Neuron (in vitro differentiated cells): ENCODE measurements at regions not wholly inside any gene's neighbourhood (a gene's known extent, or its start where the extent isn't known, plus 50 kb on each side); places are given as distances from the start of the nearest gene placed in this dataset.
"Not testable (repeated sequence)": the region's sequence is repeated elsewhere in the genome, so short reads cannot be mapped to it uniquely, and the experiment has no call there.

Experiments
- H2AFZ ChIP-seq: one replicate; pipeline ENCODE4 v1.6.1; 2013; ENCODE audit warnings: low read depth, mild to moderate bottlenecking, inconsistent platforms, low read length, moderate library complexity
- H3K27me3 ChIP-seq: one replicate; pipeline ENCODE4 v1.6.1; 2013; ENCODE audit warnings: low read length; ENCODE audit not compliant: insufficient read depth
- H3K36me3 ChIP-seq: one replicate; pipeline ENCODE4 v1.6.1; 2013; ENCODE audit warnings: low read length; ENCODE audit not compliant: insufficient read depth
- H3K4me1 ChIP-seq: one replicate; pipeline ENCODE4 v1.6.1; 2013; ENCODE audit warnings: low read length; ENCODE audit not compliant: insufficient read depth
- H3K4me3 ChIP-seq: 2 replicates; pipeline ENCODE4 v1.5.1; 2013; ENCODE audit warnings: mild to moderate bottlenecking, low read length, moderate library complexity
- H3K9me3 ChIP-seq: one replicate; pipeline ENCODE4 v1.6.1; 2013; ENCODE audit warnings: low read length

GRCh38 chr13:38283346-38283745, 66.3 kb upstream of the UFM1 start:
- no peak overlapping the region for H3K4me3 ChIP-seq
- H3K36me3 ChIP-seq, result no peaks in the 10 kb centered on the region

GRCh38 chr13:38265132-38265497, 84.5 kb upstream of the UFM1 start:
- Histone ChIP-seq H2AFZ (no peak overlapping the region), H3K9me3 (no peaks in the 10 kb centered on the region), H3K4me3 (no peak overlapping the region), H3K4me1 (no peaks in the 10 kb centered on the region), H3K27me3 (no peaks in the 10 kb centered on the region), H3K36me3 (no peaks in the 10 kb centered on the region)

More at GRCh38 chr13:38283346-38283745, 66.3 kb upstream of the UFM1 start:
- Histone ChIP-seq H3K27me3 (no peaks in the 10 kb centered on the region), H3K9me3 (no peaks in the 10 kb centered on the region), H3K4me1 (no peaks in the 10 kb centered on the region), H2AFZ (no peak overlapping the region)

GRCh38 chr13:38264363-38265131, 85.1 kb upstream of the UFM1 start:
- Histone ChIP-seq H3K27me3 (no peaks in the 10 kb centered on the region), H2AFZ (no peak overlapping the region), H3K36me3 (no peaks in the 10 kb centered on the region), H3K4me1 (no peaks in the 10 kb centered on the region), H3K9me3 (no peaks in the 10 kb centered on the region), H3K4me3 (no peak overlapping the region)

GRCh38 chr13:38262211-38262610, 87.4 kb upstream of the UFM1 start:
- H3K36me3 ChIP-seq, result no peaks in the 10 kb centered on the region
- no peaks in the 10 kb centered on the region for H3K27me3 ChIP-seq
- no peak overlapping the region for H2AFZ ChIP-seq
- no peaks in the 10 kb centered on the region for H3K9me3 ChIP-seq
- no peak overlapping the region for H3K4me3 ChIP-seq
- no peaks in the 10 kb centered on the region for H3K4me1 ChIP-seq

- Histone ChIP-seq H3K36me3 (no peaks in the 10 kb centered on the region), H3K27me3 (no peaks in the 10 kb centered on the region), H3K4me1 (no peaks in the 10 kb centered on the region), H3K9me3 (no peaks in the 10 kb centered on the region), H3K4me3 (no peak overlapping the region), H2AFZ (no peak overlapping the region)
Measured at GRCh38 chr13:38255600-38255999, 94.1 kb upstream of the UFM1 start.

- H3K4me3 ChIP-seq, result no peak overlapping the region
- no peaks in the 10 kb centered on the region for H3K27me3 ChIP-seq
- no peak overlapping the region for H2AFZ ChIP-seq
- no peaks in the 10 kb centered on the region for H3K36me3 ChIP-seq
- no peaks in the 10 kb centered on the region for H3K9me3 ChIP-seq
- H3K4me1 ChIP-seq, result no peaks in the 10 kb centered on the region
Measured at GRCh38 chr13:38239874-38240273, 109.8 kb upstream of the UFM1 start.

- Histone ChIP-seq H3K9me3 (no peaks in the 10 kb centered on the region), H2AFZ (no peak overlapping the region), H3K4me1 (no peaks in the 10 kb centered on the region), H3K4me3 (no peak overlapping the region), H3K27me3 (no peaks in the 10 kb centered on the region), H3K36me3 (no peaks in the 10 kb centered on the region)
Measured at GRCh38 chr13:38228322-38228721, 121.3 kb upstream of the UFM1 start.

- no peaks in the 10 kb centered on the region for H3K9me3 ChIP-seq
- H2AFZ ChIP-seq, result no peak overlapping the region
- no peak overlapping the region for H3K4me3 ChIP-seq
- H3K27me3 ChIP-seq, result no peaks in the 10 kb centered on the region
- H3K4me1 ChIP-seq, result no peaks in the 10 kb centered on the region
- H3K36me3 ChIP-seq, result no peaks in the 10 kb centered on the region
Measured at GRCh38 chr13:38226496-38226895, 123.2 kb upstream of the UFM1 start.

GRCh38 chr13:38223089-38223488, 126.6 kb upstream of the UFM1 start:
- no peak overlapping the region for H2AFZ ChIP-seq

GRCh38 chr13:38221120-38221519, 128.5 kb upstream of the UFM1 start:
- not testable (repeated sequence) for H3K4me3 ChIP-seq, H3K9me3 ChIP-seq, H2AFZ ChIP-seq, H3K4me1 ChIP-seq, H3K36me3 ChIP-seq, H3K27me3 ChIP-seq

More at GRCh38 chr13:38223089-38223488, 126.6 kb upstream of the UFM1 start:
- H3K4me3 ChIP-seq, result no peak overlapping the region
- H3K27me3 ChIP-seq, result no peaks in the 10 kb centered on the region
- H3K9me3 ChIP-seq, result no peaks in the 10 kb centered on the region
- no peaks in the 10 kb centered on the region for H3K36me3 ChIP-seq
- no peaks in the 10 kb centered on the region for H3K4me1 ChIP-seq

GRCh38 chr13:38216181-38216580, 133.5 kb upstream of the UFM1 start:
- Histone ChIP-seq H3K27me3 (no peaks in the 10 kb centered on the region), H3K4me1 (no peaks in the 10 kb centered on the region)

GRCh38 chr13:38213314-38213713, 136.3 kb upstream of the UFM1 start:
- H3K9me3 ChIP-seq, result no peaks in the 10 kb centered on the region
- H3K4me3 ChIP-seq, result no peak overlapping the region
- no peak overlapping the region for H2AFZ ChIP-seq
- no peaks in the 10 kb centered on the region for H3K4me1 ChIP-seq
- no peaks in the 10 kb centered on the region for H3K27me3 ChIP-seq
- no peaks in the 10 kb centered on the region for H3K36me3 ChIP-seq

More at GRCh38 chr13:38216181-38216580, 133.5 kb upstream of the UFM1 start:
- Histone ChIP-seq H3K9me3 (no peaks in the 10 kb centered on the region), H3K36me3 (no peaks in the 10 kb centered on the region), H3K4me3 (no peak overlapping the region), H2AFZ (no peak overlapping the region)

GRCh38 chr13:38210928-38211596, 138.6 kb upstream of the UFM1 start:
- no peaks in the 10 kb centered on the region for H3K4me1 ChIP-seq
- H3K27me3 ChIP-seq, result no peaks in the 10 kb centered on the region

More at GRCh38 chr13:38210928-38211596, 138.6 kb upstream of the UFM1 start:
- Histone ChIP-seq H3K4me3 (no peak overlapping the region), H2AFZ (no peak overlapping the region), H3K36me3 (no peaks in the 10 kb centered on the region), H3K9me3 (no peaks in the 10 kb centered on the region)
